ENCODE measurements at regions not wholly inside any gene's neighbourhood (a gene's known extent, or its start where the extent isn't known, plus 50 kb on each side); places are given as distances from the start of the nearest gene placed in this dataset.
"Not testable (repeated sequence)": the region's sequence is repeated elsewhere in the genome, so short reads cannot be mapped to it uniquely, and the experiment has no call there.

DNA sequence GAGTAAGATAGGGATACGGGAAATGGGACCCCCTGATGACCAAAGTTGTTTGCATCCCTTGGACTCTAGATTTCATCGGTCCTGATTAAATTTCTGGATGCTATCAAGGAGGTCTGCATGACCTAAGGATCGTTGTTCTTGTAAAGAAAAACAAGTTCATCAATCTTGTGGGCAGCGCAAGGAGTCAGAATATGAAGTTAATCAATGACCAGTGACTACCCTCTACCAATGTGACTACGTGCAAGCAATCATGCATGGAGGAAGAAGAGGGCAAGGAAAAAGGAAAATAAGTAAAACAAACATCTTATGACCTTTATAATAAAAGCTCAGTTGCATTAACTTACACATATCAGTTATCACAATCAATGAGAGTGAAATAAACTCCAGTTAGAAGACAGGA is 139.7 kb downstream of the RTP4 start:
- intact Hi-C loops (cut with micrococcal nuclease) = no loop called here
- H3K9me3 Mint-ChIP-seq = peaks cover 5% of the 10 kb centered on the region
- TF ChIP-seq CTCF (IDR thresholded peaks at IDR 0.05) = no peak
- no peak overlapping the region for H3K4me3 Mint-ChIP-seq
- H3K27me3 Mint-ChIP-seq = peaks cover 11% of the 10 kb centered on the region
- ChIA-PET POLR2A (no interaction called here), CTCF (no interaction called here)
- H3K4me1 Mint-ChIP-seq = no peaks in the 10 kb centered on the region
- H3K36me3 Mint-ChIP-seq (ENCODE audit: low read depth) = no peaks in the 10 kb centered on the region
- ATAC-seq (ENCODE audit: low read depth) (no peak), DNase-seq (no peak)
- H3K27ac Mint-ChIP-seq = no peak overlapping the region

- no peak for TF ChIP-seq CTCF (IDR thresholded peaks at IDR 0.05)
- ChIA-PET POLR2A (no interaction called here), CTCF (no interaction called here)
- Mint-ChIP-seq H3K27ac (no peak overlapping the region), H3K4me3 (no peak overlapping the region), H3K27me3 (peaks cover 11% of the 10 kb centered on the region), H3K36me3 (ENCODE audit: low read depth) (no peaks in the 10 kb centered on the region), H3K4me1 (no peaks in the 10 kb centered on the region), H3K9me3 (peaks cover 2% of the 10 kb centered on the region)
- intact Hi-C loops (cut with micrococcal nuclease) = no loop called here
- DNase-seq (no peak), ATAC-seq (ENCODE audit: low read depth) (no peak)
Observed at GRCh38 chr3:187507266-187507665, 139.1 kb downstream of the RTP4 start.

DNA sequence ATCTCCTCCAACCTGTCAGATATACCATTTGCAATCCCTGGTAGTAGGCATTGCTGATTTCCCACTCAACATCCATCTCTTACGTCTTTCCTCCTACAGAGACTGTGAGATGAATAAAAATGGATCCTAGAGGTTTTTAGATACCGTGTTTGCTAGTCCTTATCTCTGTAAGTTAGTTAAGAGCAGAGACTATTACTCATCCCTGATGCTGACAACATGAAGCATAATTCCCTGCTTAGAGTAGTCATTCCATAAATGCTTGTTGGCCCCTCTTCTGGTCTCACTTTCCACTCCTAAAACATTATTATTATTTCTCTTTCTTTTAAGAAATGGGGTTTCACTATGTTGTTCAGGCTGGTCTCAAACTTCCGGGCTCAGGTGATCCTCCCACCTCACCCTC is 136.2 kb downstream of the RTP4 start:
- no peaks in the 10 kb centered on the region for H3K9me3 Mint-ChIP-seq
- no peak overlapping the region for H3K4me3 Mint-ChIP-seq
- ATAC-seq (ENCODE audit: low read depth) (no peak), DNase-seq (no peak)
- intact Hi-C loops (cut with micrococcal nuclease) = no loop called here
- H3K36me3 Mint-ChIP-seq (ENCODE audit: low read depth) = no peaks in the 10 kb centered on the region
- no peak for TF ChIP-seq CTCF (IDR thresholded peaks at IDR 0.05)
- peaks cover 7% of the 10 kb centered on the region for H3K27me3 Mint-ChIP-seq
- no peak overlapping the region for H3K27ac Mint-ChIP-seq
- CTCF ChIA-PET = no interaction called here
- POLR2A ChIA-PET = no interaction called here
- H3K4me1 Mint-ChIP-seq = no peaks in the 10 kb centered on the region

DNA sequence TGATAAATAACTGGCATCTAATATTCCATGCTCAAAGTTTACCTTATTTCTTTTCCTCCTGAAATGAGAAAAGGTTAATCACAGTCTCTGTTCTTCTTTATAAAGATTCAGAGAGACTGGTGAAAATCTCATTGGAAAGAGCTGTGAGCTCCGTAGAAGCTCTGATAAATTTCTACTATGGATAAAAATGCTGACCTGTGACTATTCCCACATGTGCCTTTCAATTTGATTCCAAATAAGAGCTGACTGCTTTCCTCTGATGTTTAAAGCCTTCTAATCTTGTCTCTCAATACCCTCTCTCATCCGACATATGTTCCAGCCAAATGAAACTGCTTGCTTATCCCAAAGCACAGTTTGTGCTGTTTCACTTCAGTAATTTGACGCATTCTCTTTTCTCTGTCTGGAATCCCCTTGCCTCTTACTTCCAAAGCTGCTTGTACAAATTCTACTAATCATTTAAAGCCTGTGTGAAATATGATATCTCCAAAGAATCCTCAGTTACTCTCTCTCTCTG is 130.1 kb downstream of the RTP4 start:
- intact Hi-C loops (cut with micrococcal nuclease) = no loop called here

GRCh38 chr3:187497052-187497451 is 128.9 kb downstream of the RTP4 start:
- no peak for TF ChIP-seq CTCF (IDR thresholded peaks at IDR 0.05)
- POLR2A ChIA-PET = no interaction called here

More for the DNA sequence above, 130.1 kb downstream of the RTP4 start:
- H3K9me3 Mint-ChIP-seq = peaks cover 4% of the 10 kb centered on the region
- H3K27ac Mint-ChIP-seq = no peak overlapping the region
- POLR2A ChIA-PET = no interaction called here
- peaks cover 12% of the 10 kb centered on the region for H3K27me3 Mint-ChIP-seq
- no peak for DNase-seq
- no peak for TF ChIP-seq CTCF (IDR thresholded peaks at IDR 0.05)
- H3K4me3 Mint-ChIP-seq = no peak overlapping the region
- H3K4me1 Mint-ChIP-seq = no peaks in the 10 kb centered on the region
- no peaks in the 10 kb centered on the region for H3K36me3 Mint-ChIP-seq (ENCODE audit: low read depth)
- CTCF ChIA-PET = no interaction called here
- no peak for ATAC-seq (ENCODE audit: low read depth)

GRCh38 chr3:187494056-187494455 is 125.9 kb downstream of the RTP4 start:
- H3K4me3 Mint-ChIP-seq; intact Hi-C loops (cut with micrococcal nuclease); ATAC-seq (ENCODE audit: low read depth); H3K27ac Mint-ChIP-seq; CTCF ChIA-PET; DNase-seq; POLR2A ChIA-PET; H3K36me3 Mint-ChIP-seq (ENCODE audit: low read depth); H3K9me3 Mint-ChIP-seq; H3K4me1 Mint-ChIP-seq: not testable (repeated sequence)
- H3K27me3 Mint-ChIP-seq = peaks cover 21% of the 10 kb centered on the region

More at GRCh38 chr3:187497052-187497451, 128.9 kb downstream of the RTP4 start:
- ATAC-seq (ENCODE audit: low read depth) (no peak), DNase-seq (no peak)
- Mint-ChIP-seq H3K27ac (no peak overlapping the region), H3K36me3 (ENCODE audit: low read depth) (no peaks in the 10 kb centered on the region), H3K27me3 (peaks cover 15% of the 10 kb centered on the region), H3K4me3 (no peak overlapping the region), H3K4me1 (no peaks in the 10 kb centered on the region), H3K9me3 (peaks cover 9% of the 10 kb centered on the region)
- intact Hi-C loops (cut with micrococcal nuclease) = no loop called here
- CTCF ChIA-PET = no interaction called here

All from activated B cell treated with CpG ODN at 0.5 μM for 24 hours (primary cell).